ENCODE measurements at regions not wholly inside any gene's neighbourhood (a gene's known extent, or its start where the extent isn't known, plus 50 kb on each side); places are given as distances from the start of the nearest gene placed in this dataset.

- peaks cover 8% of the 10 kb centered on the region for H3K4me1 Mint-ChIP-seq
- H4K20me1 ChIP-seq (ENCODE audit: control insufficient read depth, insufficient read depth, low read length, poor library complexity, severe bottlenecking), result no peaks in the 10 kb centered on the region
- H3K9ac ChIP-seq (ENCODE audit: low read length), result no peak overlapping the region
- H3K4me3 Mint-ChIP-seq, result no peak overlapping the region
- no peak overlapping the region for H3K27ac Mint-ChIP-seq
- no peak overlapping the region for H3K4me3 ChIP-seq (ENCODE audit: control extremely low read depth in 1 of 5, extremely low read depth in 1 of 5, insufficient read depth in 1 of 5, low read depth in 2 of 5, low read length in 4 of 5)
- DNase-seq (no peak), ATAC-seq (ENCODE audit: low read depth) (no peak)
- no peak overlapping the region for H2AFZ ChIP-seq (ENCODE audit: insufficient read depth, low read depth, low read length, poor library complexity, severe bottlenecking)
- H3K27ac ChIP-seq (ENCODE audit: low read length in 2 of 2), result no peak overlapping the region
- peaks cover 4 to 6% of the 10 kb centered on the region in 2 donors for H3K4me1 ChIP-seq (ENCODE audit: control insufficient read depth in 2 of 2, insufficient read depth in 2 of 2, low read length in 2 of 2)
- no peaks in the 10 kb centered on the region for H3K27me3 ChIP-seq (replicated peaks in 1 of 4; ENCODE audit: control extremely low read depth in 1 of 4, control insufficient read depth in 3 of 4, insufficient read depth in 4 of 4, low read length in 3 of 4)
- H3K9me3 Mint-ChIP-seq (ENCODE audit: insufficient read depth), result peaks cover 6% of the 10 kb centered on the region
- no peaks in the 10 kb centered on the region for H3K27me3 Mint-ChIP-seq
- H3K9me3 ChIP-seq (ENCODE audit: control extremely low read depth in 1 of 3, control insufficient read depth in 2 of 3, insufficient read depth in 1 of 3, low read length in 2 of 3), result no peaks in the 10 kb centered on the region
- ChIA-PET CTCF (interaction anchor here (2.6 to 3.7 kb wide), 2 partner anchors 8 to 216 kb away, joined by 6 to 11 read pairs; no protein-coding TSS in a partner anchor), POLR2A (no interaction called here)
- TF ChIP-seq EZH2 (IDR thresholded peaks at IDR 0.05; ENCODE audit: borderline replicate concordance, insufficient read depth, low read depth, low read length, poor library complexity, severe bottlenecking) (no peak), CTCF (IDR thresholded peaks at IDR 0.05) (no peak)
- WGBS (ENCODE audit: insufficient coverage), result 89% methylated on average over 1 of the region's 4 CpGs
- H3K36me3 ChIP-seq (replicated peaks in 1 of 2; ENCODE audit: control extremely low read depth in 1 of 2, control insufficient read depth in 1 of 2, extremely low read depth in 1 of 2, insufficient read depth in 2 of 2, low read length in 1 of 2), result no peaks in the 10 kb centered on the region
- intact Hi-C loops (cut with micrococcal nuclease), result no loop called here
- H3K4me2 ChIP-seq (replicated peaks; ENCODE audit: low read depth, low read length, poor library complexity, severe bottlenecking), result no peak overlapping the region
- no peaks in the 10 kb centered on the region for H3K79me2 ChIP-seq (ENCODE audit: control insufficient read depth, insufficient read depth, low read length)
Observed at GRCh38 chr7:86933295-86933845, 126.1 kb downstream of the ELAPOR2 start.

DNA sequence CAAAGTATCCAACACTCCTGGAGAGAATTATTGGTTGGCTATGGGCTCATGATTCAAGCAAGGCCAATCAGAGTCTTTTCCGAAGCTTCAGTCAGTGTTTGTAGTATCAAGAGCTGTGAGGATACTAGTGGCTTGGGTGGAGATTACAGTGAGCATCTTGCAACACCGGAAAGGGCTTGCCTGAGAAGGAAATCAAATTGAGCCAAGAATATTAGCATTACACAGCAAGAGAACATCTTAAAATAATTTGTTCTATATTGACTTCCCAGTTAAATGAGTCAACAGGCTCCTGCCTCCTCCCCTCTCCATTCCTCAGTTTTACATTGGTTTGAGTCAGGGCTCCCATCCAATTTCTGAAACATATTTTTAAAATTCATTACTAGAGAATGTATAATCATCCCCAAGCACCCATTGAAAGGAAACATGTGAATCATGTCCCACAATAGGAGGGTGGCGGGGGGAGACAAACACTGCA is 127.4 kb downstream of the ELAPOR2 start:
- CTCF ChIA-PET, result interaction anchor here (1.5 to 3.7 kb wide), 4 partner anchors 9 to 304 kb away, joined by 3 to 11 read pairs (median 5); no protein-coding TSS in a partner anchor
- no peaks in the 10 kb centered on the region for H3K27me3 Mint-ChIP-seq
- ATAC-seq (ENCODE audit: low read depth) (no peak), DNase-seq (no peak)
- peaks cover 4 to 6% of the 10 kb centered on the region in 2 donors for H3K4me1 ChIP-seq (ENCODE audit: control insufficient read depth in 2 of 2, insufficient read depth in 2 of 2, low read length in 2 of 2)
- H3K9me3 Mint-ChIP-seq (ENCODE audit: insufficient read depth), result peaks cover 6% of the 10 kb centered on the region
- intact Hi-C loops (cut with micrococcal nuclease), result no loop called here
- H3K27me3 ChIP-seq (replicated peaks in 1 of 4; ENCODE audit: control extremely low read depth in 1 of 4, control insufficient read depth in 3 of 4, insufficient read depth in 4 of 4, low read length in 3 of 4), result no peaks in the 10 kb centered on the region
- TF ChIP-seq CTCF (IDR thresholded peaks at IDR 0.05) (no peak), EZH2 (IDR thresholded peaks at IDR 0.05; ENCODE audit: borderline replicate concordance, insufficient read depth, low read depth, low read length, poor library complexity, severe bottlenecking) (no peak)
- H3K27ac Mint-ChIP-seq, result no peak overlapping the region
- no peaks in the 10 kb centered on the region for H4K20me1 ChIP-seq (ENCODE audit: control insufficient read depth, insufficient read depth, low read length, poor library complexity, severe bottlenecking)
- H3K4me3 Mint-ChIP-seq, result no peak overlapping the region
- H3K36me3 ChIP-seq (replicated peaks in 1 of 2; ENCODE audit: control extremely low read depth in 1 of 2, control insufficient read depth in 1 of 2, extremely low read depth in 1 of 2, insufficient read depth in 2 of 2, low read length in 1 of 2), result no peaks in the 10 kb centered on the region
- no peak overlapping the region for H3K27ac ChIP-seq (ENCODE audit: low read length in 2 of 2)
- POLR2A ChIA-PET, result no interaction called here
- no CpG with 5 or more reads among the region's 3 CpGs for WGBS (ENCODE audit: insufficient coverage)
- H3K9me3 ChIP-seq (ENCODE audit: control extremely low read depth in 1 of 3, control insufficient read depth in 2 of 3, insufficient read depth in 1 of 3, low read length in 2 of 3), result no peaks in the 10 kb centered on the region
- H3K4me2 ChIP-seq (replicated peaks; ENCODE audit: low read depth, low read length, poor library complexity, severe bottlenecking), result no peak overlapping the region
- H3K9ac ChIP-seq (ENCODE audit: low read length), result no peak overlapping the region
- H3K4me1 Mint-ChIP-seq, result peaks cover 8% of the 10 kb centered on the region
- no peak overlapping the region for H3K4me3 ChIP-seq (ENCODE audit: control extremely low read depth in 1 of 5, extremely low read depth in 1 of 5, insufficient read depth in 1 of 5, low read depth in 2 of 5, low read length in 4 of 5)
- H2AFZ ChIP-seq (ENCODE audit: insufficient read depth, low read depth, low read length, poor library complexity, severe bottlenecking), result no peak overlapping the region
- H3K79me2 ChIP-seq (ENCODE audit: control insufficient read depth, insufficient read depth, low read length), result no peaks in the 10 kb centered on the region
